ENCODE measurements at regions not wholly inside any gene's neighbourhood (a gene's known extent, or its start where the extent isn't known, plus 50 kb on each side); places are given as distances from the start of the nearest gene placed in this dataset.

DNA sequence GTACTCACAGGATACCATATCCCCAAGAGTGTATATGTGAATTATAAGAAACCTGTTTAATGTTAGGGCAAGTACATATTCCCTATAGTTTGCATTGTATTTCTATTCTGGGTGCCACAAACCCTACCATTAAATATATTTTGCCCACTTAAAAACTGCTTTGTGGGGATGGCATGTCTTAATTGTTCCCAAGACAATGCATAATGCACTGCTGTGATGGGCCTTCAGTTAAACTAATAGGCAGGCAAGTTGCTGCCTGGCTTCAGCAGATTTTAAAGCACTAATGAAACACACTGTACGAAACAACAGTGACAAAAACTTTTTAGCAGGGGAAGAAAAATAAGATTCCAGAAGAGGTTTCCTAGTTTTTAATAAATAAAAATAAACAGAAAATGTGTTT, 104.8 kb upstream of the VRK2 start:
- TF ChIP-seq, protein P1, sequence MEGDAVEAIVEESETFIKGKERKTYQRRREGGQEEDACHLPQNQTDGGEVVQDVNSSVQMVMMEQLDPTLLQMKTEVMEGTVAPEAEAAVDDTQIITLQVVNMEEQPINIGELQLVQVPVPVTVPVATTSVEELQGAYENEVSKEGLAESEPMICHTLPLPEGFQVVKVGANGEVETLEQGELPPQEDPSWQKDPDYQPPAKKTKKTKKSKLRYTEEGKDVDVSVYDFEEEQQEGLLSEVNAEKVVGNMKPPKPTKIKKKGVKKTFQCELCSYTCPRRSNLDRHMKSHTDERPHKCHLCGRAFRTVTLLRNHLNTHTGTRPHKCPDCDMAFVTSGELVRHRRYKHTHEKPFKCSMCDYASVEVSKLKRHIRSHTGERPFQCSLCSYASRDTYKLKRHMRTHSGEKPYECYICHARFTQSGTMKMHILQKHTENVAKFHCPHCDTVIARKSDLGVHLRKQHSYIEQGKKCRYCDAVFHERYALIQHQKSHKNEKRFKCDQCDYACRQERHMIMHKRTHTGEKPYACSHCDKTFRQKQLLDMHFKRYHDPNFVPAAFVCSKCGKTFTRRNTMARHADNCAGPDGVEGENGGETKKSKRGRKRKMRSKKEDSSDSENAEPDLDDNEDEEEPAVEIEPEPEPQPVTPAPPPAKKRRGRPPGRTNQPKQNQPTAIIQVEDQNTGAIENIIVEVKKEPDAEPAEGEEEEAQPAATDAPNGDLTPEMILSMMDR (IDR thresholded peaks at IDR 0.05; ENCODE audit: insufficient read depth in 1 of 2, low read depth in 1 of 2, low read length in 1 of 2, severe bottlenecking in 1 of 2, unreplicated experiment in 1 of 2) = no peak
- ChIA-PET CTCF (no interaction called here), POLR2A (no interaction called here)
- H3K9me3 ChIP-seq = no peaks in the 10 kb centered on the region
- Mint-ChIP-seq H3K4me1 (ENCODE audit: low read depth, unreplicated experiment) (no peaks in the 10 kb centered on the region), H3K36me3 (ENCODE audit: insufficient read depth, unreplicated experiment) (no peaks in the 10 kb centered on the region), H3K4me3 (ENCODE audit: unreplicated experiment) (no peak overlapping the region), H3K9me3 (ENCODE audit: unreplicated experiment) (no peaks in the 10 kb centered on the region), H3K27me3 (ENCODE audit: insufficient read depth, unreplicated experiment) (no peaks in the 10 kb centered on the region), H3K27ac (ENCODE audit: unreplicated experiment) (no peak overlapping the region)
- BruUV-seq (replicated peaks) = no TSS peak
- peaks cover 15% of the 10 kb centered on the region for H3K4me1 ChIP-seq
- intact Hi-C loops (cut with micrococcal nuclease; ENCODE audit: unreplicated experiment) = no loop called here
- H3K4me3 ChIP-seq (ENCODE audit: low read depth, low read length) = no peak overlapping the region
- H3K27me3 ChIP-seq (replicated peaks; ENCODE audit: control insufficient read depth, insufficient read depth, low read length) = no peaks in the 10 kb centered on the region
- DNase-seq = no peak
- no peaks in the 10 kb centered on the region for H3K36me3 ChIP-seq (ENCODE audit: control insufficient read depth, insufficient read depth, low read length)

- Mint-ChIP-seq H3K27me3 (ENCODE audit: insufficient read depth, unreplicated experiment) (no peaks in the 10 kb centered on the region), H3K4me1 (ENCODE audit: low read depth, unreplicated experiment) (no peaks in the 10 kb centered on the region), H3K4me3 (ENCODE audit: unreplicated experiment) (no peak overlapping the region), H3K27ac (ENCODE audit: unreplicated experiment) (no peak overlapping the region), H3K36me3 (ENCODE audit: insufficient read depth, unreplicated experiment) (no peaks in the 10 kb centered on the region), H3K9me3 (ENCODE audit: unreplicated experiment) (no peaks in the 10 kb centered on the region)
- CTCF ChIA-PET = no interaction called here
- TF ChIP-seq, protein P1 (IDR thresholded peaks at IDR 0.05; ENCODE audit: insufficient read depth in 1 of 2, low read depth in 1 of 2, low read length in 1 of 2, severe bottlenecking in 1 of 2, unreplicated experiment in 1 of 2) = no peak
- Histone ChIP-seq H3K4me1 (peaks cover 15% of the 10 kb centered on the region), H3K9me3 (no peaks in the 10 kb centered on the region), H3K4me3 (ENCODE audit: low read depth, low read length) (no peak overlapping the region), H3K36me3 (ENCODE audit: control insufficient read depth, insufficient read depth, low read length) (no peaks in the 10 kb centered on the region), H3K27me3 (replicated peaks; ENCODE audit: control insufficient read depth, insufficient read depth, low read length) (no peaks in the 10 kb centered on the region)
- intact Hi-C loops (cut with micrococcal nuclease; ENCODE audit: unreplicated experiment) = no loop called here
- BruUV-seq (replicated peaks) = no TSS peak
- POLR2A ChIA-PET = no interaction called here
- DNase-seq = peak in 1 of 2 experiments; percentile 7
Observed at GRCh38 chr2:57943315-57943714, 103.3 kb upstream of the VRK2 start.

DNA sequence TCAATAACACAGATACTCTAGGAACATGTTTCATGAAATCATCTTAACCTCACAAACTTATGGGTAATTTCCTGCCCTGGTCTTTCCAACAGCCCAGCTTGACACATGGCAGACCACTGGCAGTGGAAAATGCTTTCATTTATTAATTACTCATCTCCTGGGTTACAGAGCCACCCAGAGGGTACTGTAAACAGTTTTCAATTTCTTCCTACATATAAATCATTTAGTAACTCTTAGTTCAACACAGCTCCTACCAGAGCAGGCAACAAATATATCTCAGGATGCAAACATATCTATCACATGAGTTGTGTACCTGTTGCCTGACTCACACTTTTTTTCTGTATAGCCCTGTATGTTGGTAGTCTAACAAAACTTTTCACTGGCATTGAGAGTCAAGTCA, 99.2 kb upstream of the VRK2 start:
- peaks cover 2% of the 10 kb centered on the region for H3K27me3 Mint-ChIP-seq (ENCODE audit: insufficient read depth, unreplicated experiment)
- no peaks in the 10 kb centered on the region for H3K9me3 ChIP-seq
- H3K27me3 ChIP-seq (replicated peaks; ENCODE audit: control insufficient read depth, insufficient read depth, low read length) = no peaks in the 10 kb centered on the region
- ChIA-PET CTCF (no interaction called here), POLR2A (no interaction called here)
- no peak for DNase-seq
- TF ChIP-seq, protein P1 (IDR thresholded peaks at IDR 0.05; ENCODE audit: insufficient read depth in 1 of 2, low read depth in 1 of 2, low read length in 1 of 2, severe bottlenecking in 1 of 2, unreplicated experiment in 1 of 2) = no peak
- no TSS peak for BruUV-seq (replicated peaks)
- H3K27ac Mint-ChIP-seq (ENCODE audit: unreplicated experiment) = no peak overlapping the region
- no peaks in the 10 kb centered on the region for H3K36me3 Mint-ChIP-seq (ENCODE audit: insufficient read depth, unreplicated experiment)
- H3K9me3 Mint-ChIP-seq (ENCODE audit: unreplicated experiment) = no peaks in the 10 kb centered on the region
- intact Hi-C loops (cut with micrococcal nuclease; ENCODE audit: unreplicated experiment) = no loop called here
- no peak overlapping the region for H3K4me3 Mint-ChIP-seq (ENCODE audit: unreplicated experiment)
- no peak overlapping the region for H3K4me3 ChIP-seq (ENCODE audit: low read depth, low read length)
- H3K36me3 ChIP-seq (ENCODE audit: control insufficient read depth, insufficient read depth, low read length) = no peaks in the 10 kb centered on the region
- no peaks in the 10 kb centered on the region for H3K4me1 Mint-ChIP-seq (ENCODE audit: low read depth, unreplicated experiment)
- peaks cover 15% of the 10 kb centered on the region for H3K4me1 ChIP-seq

All from Caco-2 (cell line).